Skin epidermis (tissue), 12 donors: ENCODE measurements at regions not wholly inside any gene's neighbourhood (a gene's known extent, or its start where the extent isn't known, plus 50 kb on each side); places are given as distances from the start of the nearest gene placed in this dataset.
"Not testable (repeated sequence)": the region's sequence is repeated elsewhere in the genome, so short reads cannot be mapped to it uniquely, and the experiment has no call there.

Source experiments
- H3K27ac ChIP-seq, 21 experiments: fragments of 200-600 bp; sonication (generic) in 11 of 21; one replicate each; pipeline ENCODE4 v1.5.0; 2020; ENCODE audit warnings: mild to moderate bottlenecking in 3 of 21, inconsistent platforms in 2 of 21, moderate library complexity in 2 of 21
- H3K4me3 ChIP-seq, 7 experiments: fragments of 200-600 bp; sonication (generic) in 2 of 7; one replicate each; pipeline ENCODE4 v1.5.0; 2020; ENCODE audit warnings: inconsistent platforms in 2 of 7, mild to moderate bottlenecking in 2 of 7, moderate library complexity in 1 of 7

GRCh38 chr4:141499261-141499853 is 137.0 kb upstream of the IL15 start:
- H3K27ac ChIP-seq, result no peak overlapping the region
- no peak overlapping the region for H3K4me3 ChIP-seq

DNA sequence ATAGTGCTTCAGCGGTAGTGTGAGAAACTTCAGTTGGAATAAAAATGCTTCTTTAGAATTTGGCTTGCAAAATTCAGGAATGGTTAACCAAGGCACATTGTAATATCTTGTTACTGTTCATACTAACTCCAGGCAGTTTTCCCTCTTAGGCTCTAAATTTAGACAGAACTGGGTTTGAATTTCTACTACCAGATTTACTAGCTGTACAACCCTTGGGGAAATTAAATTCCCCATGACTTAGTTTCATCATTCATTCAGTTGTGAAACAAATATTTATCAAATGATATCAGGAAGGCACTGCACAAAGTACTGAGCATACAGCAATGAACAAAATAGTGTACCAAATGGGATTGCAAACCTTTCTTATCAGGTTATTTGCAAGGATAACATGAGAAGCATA is 135.0 kb upstream of the IL15 start:
- H3K27ac ChIP-seq, result no peak overlapping the region
- H3K4me3 ChIP-seq, result no peak overlapping the region

- no peak overlapping the region for H3K27ac ChIP-seq
- H3K4me3 ChIP-seq, result no peak overlapping the region
Observed at GRCh38 chr4:141501931-141502330, 134.5 kb upstream of the IL15 start.

- H3K27ac ChIP-seq, result no peak overlapping the region
- no peak overlapping the region for H3K4me3 ChIP-seq
Observed at GRCh38 chr4:141502755-141503154, 133.6 kb upstream of the IL15 start.

- H3K27ac ChIP-seq, result no peak overlapping the region
- no peak overlapping the region for H3K4me3 ChIP-seq
Observed at GRCh38 chr4:141503260-141503659, 133.1 kb upstream of the IL15 start.

GRCh38 chr4:141511055-141511454 is 125.3 kb upstream of the IL15 start:
- Histone ChIP-seq H3K4me3 (no peak overlapping the region), H3K27ac (no peak overlapping the region)

GRCh38 chr4:141513866-141514265 is 122.5 kb upstream of the IL15 start:
- no peak overlapping the region for H3K27ac ChIP-seq

GRCh38 chr4:141518222-141518621 is 118.2 kb upstream of the IL15 start:
- H3K27ac ChIP-seq, result no peak overlapping the region

More at GRCh38 chr4:141513866-141514265, 122.5 kb upstream of the IL15 start:
- no peak overlapping the region for H3K4me3 ChIP-seq

DNA sequence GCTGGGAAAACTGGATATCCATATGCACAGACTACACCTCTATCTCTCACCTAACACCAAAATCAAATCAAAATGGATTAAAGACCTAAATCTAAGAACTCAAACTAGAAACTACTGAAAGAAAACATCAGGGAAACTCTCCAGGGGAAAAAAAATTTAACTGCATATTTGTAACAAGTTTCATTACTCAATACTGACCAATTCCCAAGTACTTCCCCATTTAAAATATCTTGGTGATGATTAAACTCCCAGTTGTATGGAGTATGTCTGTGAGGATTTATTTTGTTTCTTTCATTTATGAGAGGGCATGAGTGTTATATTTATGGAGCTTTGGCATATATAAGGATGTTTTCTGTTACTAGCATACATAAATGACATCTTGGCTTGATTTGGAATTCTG is 112.3 kb upstream of the IL15 start:
- Histone ChIP-seq H3K4me3 (no peak overlapping the region), H3K27ac (no peak overlapping the region)

More at GRCh38 chr4:141518222-141518621, 118.2 kb upstream of the IL15 start:
- H3K4me3 ChIP-seq, result no peak overlapping the region

- H3K27ac ChIP-seq, result no peak overlapping the region
Observed at GRCh38 chr4:141524841-141525240, 111.5 kb upstream of the IL15 start.

DNA sequence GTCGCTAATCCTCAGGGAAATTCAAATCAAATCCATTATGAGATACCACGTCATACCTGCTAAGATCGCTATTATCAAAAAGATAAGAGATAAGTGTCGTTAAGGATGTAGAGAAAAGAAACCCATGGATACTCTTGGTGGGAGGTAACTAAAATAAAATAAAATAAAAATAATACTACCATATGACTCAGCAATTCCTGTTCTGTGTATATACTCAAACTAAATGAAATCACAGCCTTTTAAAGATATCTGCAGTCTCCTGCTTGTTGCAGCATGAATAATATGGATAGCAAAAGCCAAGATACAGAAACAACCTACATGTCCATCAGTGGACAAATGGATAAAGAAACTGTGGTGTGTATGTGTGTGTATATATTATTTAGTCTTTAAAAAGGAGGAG is 105.8 kb upstream of the IL15 start:
- no peak overlapping the region for H3K4me3 ChIP-seq

More at GRCh38 chr4:141524841-141525240, 111.5 kb upstream of the IL15 start:
- no peak overlapping the region for H3K4me3 ChIP-seq

DNA sequence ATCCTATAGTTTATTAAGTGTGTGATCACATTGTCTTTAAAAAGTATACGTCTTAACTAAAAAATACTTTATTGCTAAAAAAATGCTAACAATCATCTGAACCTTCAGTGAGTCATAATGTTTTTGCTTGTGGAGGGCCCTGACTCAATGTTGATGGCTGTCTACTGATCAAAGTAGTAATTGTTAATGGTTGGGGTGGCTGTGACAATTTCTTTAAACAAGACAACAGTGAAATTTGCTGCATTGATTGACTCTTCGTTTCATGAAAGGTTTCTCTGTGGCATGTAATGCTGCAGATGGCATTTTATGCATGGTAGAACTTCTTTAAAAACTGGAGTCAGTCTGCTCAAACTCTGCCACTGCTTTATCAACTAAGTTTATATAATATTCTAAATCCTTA is 101.4 kb upstream of the IL15 start:
- Histone ChIP-seq H3K27ac (no peak overlapping the region), H3K4me3 (no peak overlapping the region)

More for the DNA sequence above, 105.8 kb upstream of the IL15 start:
- no peak overlapping the region for H3K27ac ChIP-seq

DNA sequence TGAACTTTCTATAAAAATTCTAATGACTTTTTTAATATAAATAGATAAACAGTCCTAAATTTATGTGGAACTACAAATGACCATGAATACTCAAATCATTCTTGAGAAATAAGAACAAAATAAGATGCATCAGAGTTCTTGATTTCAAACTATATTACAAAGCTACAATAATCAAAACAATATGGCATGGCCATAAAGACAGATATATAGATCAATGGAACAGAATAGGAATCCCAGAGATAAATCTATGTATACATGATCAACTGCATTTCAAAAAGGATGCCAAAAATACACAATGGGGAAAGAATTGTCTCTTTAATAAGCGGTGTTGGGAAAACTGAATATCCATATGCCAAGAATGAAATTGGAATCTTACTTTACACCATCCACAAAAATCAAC is 98.4 kb upstream of the IL15 start:
- Histone ChIP-seq H3K27ac (no peak overlapping the region), H3K4me3 (no peak overlapping the region)

DNA sequence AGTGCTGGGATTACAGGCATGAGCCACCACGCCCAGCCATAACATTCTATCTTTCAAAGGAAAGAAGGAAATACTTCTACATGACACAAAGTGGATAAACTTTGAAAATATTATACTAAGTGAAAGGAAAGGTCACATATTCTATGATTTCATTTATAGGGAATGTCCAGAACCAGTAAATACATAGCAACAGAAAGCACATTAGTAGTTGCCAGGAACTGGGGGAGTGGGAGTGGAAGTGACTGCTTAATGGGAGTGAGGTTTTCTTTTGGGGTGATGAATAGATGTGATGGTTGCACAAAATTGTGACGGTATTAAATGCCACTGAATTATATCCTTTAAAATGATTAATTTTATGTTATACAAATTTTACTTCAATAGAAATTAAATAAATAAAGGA is 95.7 kb upstream of the IL15 start:
- Histone ChIP-seq H3K27ac (no peak overlapping the region), H3K4me3 (no peak overlapping the region)

- H3K4me3 ChIP-seq, result no peak overlapping the region
- H3K27ac ChIP-seq, result no peak overlapping the region
Observed at GRCh38 chr4:141541851-141542250, 94.5 kb upstream of the IL15 start.

- H3K27ac ChIP-seq, result no peak overlapping the region
- no peak overlapping the region for H3K4me3 ChIP-seq
Observed at GRCh38 chr4:141543176-141543575, 93.2 kb upstream of the IL15 start.

GRCh38 chr4:141543706-141544105 is 92.7 kb upstream of the IL15 start:
- no peak overlapping the region for H3K4me3 ChIP-seq
- H3K27ac ChIP-seq, result no peak overlapping the region

GRCh38 chr4:141548791-141549190 is 87.6 kb upstream of the IL15 start:
- no peak overlapping the region for H3K4me3 ChIP-seq
- H3K27ac ChIP-seq, result no peak overlapping the region

- no peak overlapping the region for H3K4me3 ChIP-seq
- no peak overlapping the region for H3K27ac ChIP-seq
Observed at GRCh38 chr4:141560056-141560455, 76.3 kb upstream of the IL15 start.

DNA sequence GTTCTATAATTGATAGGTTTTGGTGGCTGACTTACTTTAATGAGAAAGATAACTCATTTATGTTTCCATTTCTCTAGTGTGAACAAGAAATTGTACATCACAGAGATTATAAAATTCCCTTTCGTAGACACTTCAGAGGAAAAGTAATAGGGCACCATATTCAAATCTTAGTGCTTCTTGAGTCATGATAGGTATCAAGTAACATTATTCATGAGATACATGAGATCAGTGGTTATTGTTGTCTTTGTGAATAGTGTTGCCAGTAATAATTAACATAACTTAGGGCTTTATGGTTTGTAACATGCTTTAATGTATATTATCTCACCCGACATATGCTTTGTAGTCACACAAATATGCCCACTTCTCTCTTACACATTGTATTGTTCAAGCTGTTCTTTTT is 73.7 kb upstream of the IL15 start:
- no peak overlapping the region for H3K27ac ChIP-seq

DNA sequence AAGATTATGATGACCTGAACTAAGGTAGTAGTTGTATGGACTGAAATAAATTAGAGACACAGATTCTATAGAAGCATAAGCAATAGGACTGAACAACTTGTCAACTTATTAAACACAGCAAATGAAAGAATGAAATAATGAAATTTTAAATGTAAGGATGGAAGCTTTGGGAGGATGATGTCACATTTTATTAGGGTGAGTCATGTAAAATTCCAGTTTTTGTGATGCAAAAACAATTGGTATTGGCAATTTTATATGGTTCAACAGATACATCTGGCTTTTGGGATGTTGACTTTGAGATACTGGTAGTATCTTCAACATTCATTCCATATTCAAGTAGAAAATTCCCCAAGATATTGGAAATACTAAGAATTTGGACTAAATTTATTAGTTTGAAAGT is 72.7 kb upstream of the IL15 start:
- no peak overlapping the region for H3K4me3 ChIP-seq
- no peak overlapping the region for H3K27ac ChIP-seq

More for the DNA sequence above, 73.7 kb upstream of the IL15 start:
- no peak overlapping the region for H3K4me3 ChIP-seq

DNA sequence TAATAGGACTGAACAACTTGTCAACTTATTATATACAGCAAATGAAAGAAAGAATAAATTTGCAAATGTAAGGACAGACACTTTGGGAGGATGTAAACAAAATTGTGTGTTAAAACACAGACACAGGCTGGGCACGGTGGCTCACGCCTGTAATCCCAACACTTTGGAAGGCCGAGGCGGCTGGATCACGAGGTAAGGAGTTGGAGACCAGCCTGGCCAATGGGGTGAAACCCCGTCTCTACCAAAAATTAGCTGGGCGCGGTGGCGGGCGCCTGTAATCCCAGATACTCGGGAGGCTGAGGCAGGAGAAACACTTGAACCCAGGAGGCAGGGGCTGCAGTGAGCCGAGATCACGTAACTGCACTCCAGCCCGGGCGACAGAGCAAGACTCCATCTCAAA is 71.4 kb upstream of the IL15 start:
- H3K4me3 ChIP-seq, H3K27ac ChIP-seq: not testable (repeated sequence)
